ENCODE measurements at regions not wholly inside any gene's neighbourhood (a gene's known extent, or its start where the extent isn't known, plus 50 kb on each side); places are given as distances from the start of the nearest gene placed in this dataset.

- Histone ChIP-seq H3K27ac (ENCODE audit: low read depth, low read length) (no peak overlapping the region), H3K4me1 (ENCODE audit: control insufficient read depth, low read length) (no peaks in the 10 kb centered on the region), H3K4me2 (ENCODE audit: low read length) (no peak overlapping the region), H3K79me2 (ENCODE audit: control insufficient read depth, low read length) (no peaks in the 10 kb centered on the region), H3K4me3 (ENCODE audit: low read length) (no peak overlapping the region), H3K9me3 (ENCODE audit: control insufficient read depth, insufficient read depth, low read length) (no peaks in the 10 kb centered on the region), H3F3A (ENCODE audit: control insufficient read depth, insufficient read depth) (no peaks in the 10 kb centered on the region), H3K36me3 (ENCODE audit: control insufficient read depth, low read length) (no peaks in the 10 kb centered on the region), H4K20me1 (ENCODE audit: control insufficient read depth, insufficient read depth, low read depth, low read length) (no peaks in the 10 kb centered on the region), H3K9me2 (replicated peaks; ENCODE audit: control insufficient read depth, low read length) (no peaks in the 10 kb centered on the region), H3K27me3 (ENCODE audit: control insufficient read depth, low read length) (no peaks in the 10 kb centered on the region)
- TF ChIP-seq, protein P1, sequence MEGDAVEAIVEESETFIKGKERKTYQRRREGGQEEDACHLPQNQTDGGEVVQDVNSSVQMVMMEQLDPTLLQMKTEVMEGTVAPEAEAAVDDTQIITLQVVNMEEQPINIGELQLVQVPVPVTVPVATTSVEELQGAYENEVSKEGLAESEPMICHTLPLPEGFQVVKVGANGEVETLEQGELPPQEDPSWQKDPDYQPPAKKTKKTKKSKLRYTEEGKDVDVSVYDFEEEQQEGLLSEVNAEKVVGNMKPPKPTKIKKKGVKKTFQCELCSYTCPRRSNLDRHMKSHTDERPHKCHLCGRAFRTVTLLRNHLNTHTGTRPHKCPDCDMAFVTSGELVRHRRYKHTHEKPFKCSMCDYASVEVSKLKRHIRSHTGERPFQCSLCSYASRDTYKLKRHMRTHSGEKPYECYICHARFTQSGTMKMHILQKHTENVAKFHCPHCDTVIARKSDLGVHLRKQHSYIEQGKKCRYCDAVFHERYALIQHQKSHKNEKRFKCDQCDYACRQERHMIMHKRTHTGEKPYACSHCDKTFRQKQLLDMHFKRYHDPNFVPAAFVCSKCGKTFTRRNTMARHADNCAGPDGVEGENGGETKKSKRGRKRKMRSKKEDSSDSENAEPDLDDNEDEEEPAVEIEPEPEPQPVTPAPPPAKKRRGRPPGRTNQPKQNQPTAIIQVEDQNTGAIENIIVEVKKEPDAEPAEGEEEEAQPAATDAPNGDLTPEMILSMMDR (IDR thresholded peaks at IDR 0.05; ENCODE audit: low read depth, low read length, poor library complexity, severe bottlenecking): no peak
- no peak for TF ChIP-seq EZH2phosphoT487 (IDR thresholded peaks at IDR 0.05; ENCODE audit: borderline replicate concordance, low read length)
Measured at GRCh38 chr16:6021276-6021943, 923.8 kb upstream of the EEF2KMT start.

DNA sequence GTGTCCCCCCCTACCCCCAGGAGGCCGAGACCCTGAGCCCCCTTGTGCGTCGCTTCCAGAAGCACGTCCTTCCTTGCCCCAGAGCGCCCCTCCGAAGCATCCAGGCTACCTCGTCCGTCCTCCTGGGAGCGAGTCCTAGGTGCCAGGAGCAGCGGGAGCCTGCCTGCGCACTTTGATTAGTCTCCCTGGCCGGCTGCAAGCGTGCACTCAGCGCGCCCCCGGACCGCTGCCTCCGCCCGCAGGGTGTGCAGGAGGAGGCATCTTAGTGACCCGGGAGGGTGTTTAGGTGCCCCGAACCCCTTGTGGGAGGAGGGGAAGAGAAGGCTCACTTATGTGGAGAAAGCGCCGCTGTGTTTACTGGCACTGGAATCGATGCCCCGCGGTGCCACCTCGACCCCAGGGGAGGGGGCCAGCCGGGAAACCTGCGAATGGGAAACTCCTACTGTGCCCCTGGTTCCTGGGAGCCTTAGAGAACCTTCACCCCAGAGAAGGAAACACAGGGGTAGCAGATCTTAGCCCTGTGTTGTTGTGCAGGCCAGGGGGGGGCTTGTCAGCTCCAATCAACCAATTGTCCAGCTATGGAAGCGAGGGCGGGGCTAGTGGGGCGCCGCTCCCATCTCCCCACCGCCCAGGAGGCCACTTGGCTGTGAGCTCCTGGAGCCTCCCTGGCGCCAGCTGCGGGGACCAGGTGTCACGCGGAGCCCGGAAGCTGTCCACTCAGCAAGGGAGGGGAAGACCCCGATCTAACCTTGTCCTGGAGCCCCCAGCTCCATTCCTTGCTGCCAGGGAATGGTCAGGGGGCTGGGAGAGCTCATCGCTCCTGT is 922.8 kb upstream of the EEF2KMT start:
- no peaks in the 10 kb centered on the region for H4K20me1 ChIP-seq (ENCODE audit: control insufficient read depth, insufficient read depth, low read depth, low read length)
- H3K27ac ChIP-seq (ENCODE audit: low read depth, low read length): no peak overlapping the region
- no peak overlapping the region for H3K4me2 ChIP-seq (ENCODE audit: low read length)
- no peaks in the 10 kb centered on the region for H3F3A ChIP-seq (ENCODE audit: control insufficient read depth, insufficient read depth)
- H3K27me3 ChIP-seq (ENCODE audit: control insufficient read depth, low read length): no peaks in the 10 kb centered on the region
- H3K4me1 ChIP-seq (ENCODE audit: control insufficient read depth, low read length): no peaks in the 10 kb centered on the region
- no peak for TF ChIP-seq EZH2phosphoT487 (IDR thresholded peaks at IDR 0.05; ENCODE audit: borderline replicate concordance, low read length)
- TF ChIP-seq, protein P1 (IDR thresholded peaks at IDR 0.05; ENCODE audit: low read depth, low read length, poor library complexity, severe bottlenecking): no peak
- no peaks in the 10 kb centered on the region for H3K36me3 ChIP-seq (ENCODE audit: control insufficient read depth, low read length)
- H3K9me3 ChIP-seq (ENCODE audit: control insufficient read depth, insufficient read depth, low read length): no peaks in the 10 kb centered on the region
- no peaks in the 10 kb centered on the region for H3K9me2 ChIP-seq (replicated peaks; ENCODE audit: control insufficient read depth, low read length)
- no peak overlapping the region for H3K4me3 ChIP-seq (ENCODE audit: low read length)
- H3K79me2 ChIP-seq (ENCODE audit: control insufficient read depth, low read length): no peaks in the 10 kb centered on the region

DNA sequence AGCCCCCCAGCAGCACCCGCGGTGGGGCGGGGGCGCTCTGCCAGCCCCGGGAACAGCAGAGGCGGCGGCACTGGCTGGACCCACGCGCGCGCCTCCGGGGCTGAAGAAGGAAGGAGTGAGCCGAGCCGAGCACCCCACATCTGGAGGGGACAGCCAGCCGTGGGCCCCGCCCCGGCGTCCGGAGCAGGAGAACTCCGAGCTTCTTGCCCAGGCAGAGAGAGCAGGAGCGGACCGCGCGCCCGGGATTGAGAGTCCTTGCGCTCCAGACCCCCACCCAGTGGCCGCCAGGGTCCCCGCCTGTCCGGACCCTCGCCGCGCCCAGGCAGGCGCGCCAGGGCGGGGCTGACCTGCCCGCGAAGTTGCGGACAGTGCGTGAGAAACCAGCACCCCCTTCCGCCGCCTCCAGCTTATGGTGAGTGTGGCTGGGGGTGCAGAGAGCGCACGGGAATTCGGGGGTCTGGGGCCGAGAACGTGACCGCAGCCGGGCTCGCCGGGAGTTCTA is 921.9 kb upstream of the EEF2KMT start:
- TF ChIP-seq, protein P1 (IDR thresholded peaks at IDR 0.05; ENCODE audit: low read depth, low read length, poor library complexity, severe bottlenecking): no peak
- no peak for TF ChIP-seq EZH2phosphoT487 (IDR thresholded peaks at IDR 0.05; ENCODE audit: borderline replicate concordance, low read length)
- H3K4me3 ChIP-seq (ENCODE audit: low read length): no peak overlapping the region
- no peaks in the 10 kb centered on the region for H3K9me3 ChIP-seq (ENCODE audit: control insufficient read depth, insufficient read depth, low read length)
- H3K27ac ChIP-seq (ENCODE audit: low read depth, low read length): no peak overlapping the region
- no peaks in the 10 kb centered on the region for H3K4me1 ChIP-seq (ENCODE audit: control insufficient read depth, low read length)
- H3K27me3 ChIP-seq (ENCODE audit: control insufficient read depth, low read length): no peaks in the 10 kb centered on the region
- no peaks in the 10 kb centered on the region for H3K9me2 ChIP-seq (replicated peaks; ENCODE audit: control insufficient read depth, low read length)
- H3K36me3 ChIP-seq (ENCODE audit: control insufficient read depth, low read length): no peaks in the 10 kb centered on the region
- no peak overlapping the region for H3K4me2 ChIP-seq (ENCODE audit: low read length)
- H3F3A ChIP-seq (ENCODE audit: control insufficient read depth, insufficient read depth): no peaks in the 10 kb centered on the region
- no peaks in the 10 kb centered on the region for H4K20me1 ChIP-seq (ENCODE audit: control insufficient read depth, insufficient read depth, low read depth, low read length)
- H3K79me2 ChIP-seq (ENCODE audit: control insufficient read depth, low read length): no peaks in the 10 kb centered on the region
